ENCODE measurements at regions not wholly inside any gene's neighbourhood (a gene's known extent, or its start where the extent isn't known, plus 50 kb on each side); places are given as distances from the start of the nearest gene placed in this dataset.

DNA sequence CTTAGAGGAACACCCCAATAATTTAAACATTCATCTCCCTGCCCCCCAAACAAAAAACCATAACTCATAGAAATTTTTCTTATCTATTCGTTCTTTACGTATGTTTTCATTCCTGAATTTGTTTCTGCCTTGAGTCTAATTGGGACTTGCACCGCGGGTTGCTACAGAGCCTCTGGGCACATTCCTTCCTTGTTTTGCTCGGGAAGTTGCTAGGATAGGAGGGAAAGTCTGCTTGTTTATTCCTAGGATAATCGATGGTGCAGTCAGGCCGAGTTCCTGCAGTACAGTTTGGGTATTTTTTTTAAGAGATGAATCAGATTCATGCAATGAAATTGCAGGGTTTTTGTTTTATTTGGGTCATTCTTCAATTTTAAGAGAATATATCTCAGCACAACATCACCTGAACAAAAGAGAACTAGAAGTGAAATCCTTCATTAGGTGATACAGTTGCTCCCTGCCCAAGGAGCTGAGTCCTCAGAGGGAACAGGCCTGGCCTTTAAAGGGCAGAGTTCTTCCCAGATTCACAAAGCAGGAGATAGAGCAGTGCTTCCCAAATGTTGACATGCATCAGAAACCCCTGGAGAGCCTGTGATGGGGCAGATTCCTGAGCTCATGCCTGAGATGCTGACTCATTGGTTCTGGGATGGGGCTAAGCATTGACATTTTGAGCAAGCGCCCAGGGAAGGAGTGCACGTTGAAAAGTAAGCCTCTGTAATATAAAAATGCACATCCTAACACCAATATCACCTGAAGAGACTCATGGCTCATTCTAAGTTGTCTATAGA is 114.9 kb upstream of the FAM9B start:
- DNase-seq: no peak

GRCh38 chrX:9149501-9150245 is 115.7 kb upstream of the FAM9B start:
- DNase-seq: peak in 1 of 2 donors; percentile 41

GRCh38 chrX:9151772-9152307 is 117.9 kb upstream of the FAM9B start:
- no peak for DNase-seq

GRCh38 chrX:9153300-9153699 is 119.4 kb upstream of the FAM9B start:
- DNase-seq: no peak

- DNase-seq: no peak
Measured at GRCh38 chrX:9158611-9159010, 124.7 kb upstream of the FAM9B start.

DNA sequence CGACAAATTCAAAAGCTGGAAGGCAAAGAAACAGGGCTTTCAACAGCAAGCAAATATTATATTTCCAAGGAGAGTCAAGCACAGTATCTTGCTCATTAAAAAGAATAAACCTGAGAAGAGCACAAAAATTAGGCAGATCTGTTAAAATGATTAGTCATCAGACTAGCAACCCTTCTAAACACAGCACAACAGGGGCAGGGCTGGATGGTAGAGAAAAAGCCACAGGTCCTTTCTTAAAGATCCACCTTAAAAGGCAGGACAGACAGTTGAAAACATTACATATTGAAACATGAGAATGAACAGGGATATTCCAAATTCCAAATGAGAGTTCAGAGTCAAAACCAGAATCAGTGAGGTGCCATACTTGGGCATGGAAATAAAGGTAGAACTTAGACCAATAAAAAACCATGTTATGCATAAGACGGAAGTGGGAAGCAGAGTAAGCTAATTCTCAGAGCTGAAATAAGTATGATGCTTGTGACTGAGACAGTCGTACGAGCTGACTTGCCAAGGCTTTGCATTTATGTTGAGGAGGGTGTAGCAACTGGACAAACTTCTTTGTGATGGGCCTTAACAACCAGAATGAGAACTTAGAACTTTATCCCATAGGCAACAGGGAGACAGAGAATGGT is 126.9 kb upstream of the FAM9B start:
- DNase-seq: no peak

DNA sequence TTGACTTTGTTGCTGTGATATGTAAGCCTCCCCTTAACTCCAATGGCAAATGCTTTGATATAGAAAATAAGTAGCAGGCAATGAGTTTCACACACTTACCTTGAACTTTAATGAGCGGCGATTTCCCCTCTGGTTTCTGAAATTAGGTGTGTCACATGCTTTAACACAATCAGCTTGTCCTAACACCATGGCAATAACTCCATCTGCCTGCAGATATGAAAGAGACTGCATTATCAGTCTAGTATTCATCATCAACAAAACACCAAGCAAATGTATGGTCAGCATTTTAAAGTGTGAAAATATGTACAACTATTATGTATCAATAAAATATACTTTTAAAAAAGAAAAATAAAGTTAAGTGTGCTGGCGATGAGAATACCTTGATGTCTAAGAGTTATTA is 128.8 kb upstream of the FAM9B start:
- DNase-seq: no peak

DNA sequence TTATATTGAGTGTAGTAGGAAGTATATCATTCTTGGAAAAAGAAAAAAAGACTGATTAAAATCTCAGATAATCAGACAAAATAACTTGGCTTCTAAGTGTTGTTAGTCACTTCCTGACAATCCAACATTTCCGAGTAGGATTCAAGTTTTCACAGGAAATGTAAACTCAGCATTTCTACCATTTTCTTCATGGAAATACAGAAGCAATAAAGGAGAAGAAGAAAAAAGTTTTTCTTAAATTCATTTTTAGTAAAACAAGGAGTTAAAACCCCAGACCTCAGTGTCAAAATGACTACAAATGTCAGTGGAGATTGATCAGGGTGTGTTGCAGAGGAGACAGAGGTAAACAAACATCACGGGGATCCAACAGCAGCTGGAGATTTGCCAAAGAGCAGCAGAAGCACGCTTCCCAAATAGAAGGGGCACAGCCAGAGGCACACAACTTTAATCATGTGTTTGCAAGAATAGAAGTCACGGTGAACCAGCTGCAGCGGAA is 129.3 kb upstream of the FAM9B start:
- DNase-seq: no peak

DNA sequence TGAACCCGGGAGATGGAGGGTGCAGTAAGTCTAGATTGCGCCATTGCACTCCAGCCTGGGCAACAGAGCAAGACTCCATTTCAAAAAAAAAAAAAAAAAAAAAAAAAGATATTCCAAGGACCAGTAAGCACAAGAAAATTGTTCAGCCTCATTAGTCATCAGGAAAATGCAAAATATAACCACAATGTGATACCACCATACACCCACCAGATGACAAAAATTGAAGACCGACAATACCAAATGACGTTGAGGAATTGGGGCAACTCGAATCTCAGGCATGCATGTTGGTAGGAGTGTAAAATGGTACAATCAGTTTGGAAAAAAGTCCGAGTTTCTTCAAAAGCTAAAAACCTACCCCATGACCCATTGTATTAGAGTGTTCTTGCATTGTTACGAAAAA is 130.2 kb upstream of the FAM9B start:
- DNase-seq: no peak

DNA sequence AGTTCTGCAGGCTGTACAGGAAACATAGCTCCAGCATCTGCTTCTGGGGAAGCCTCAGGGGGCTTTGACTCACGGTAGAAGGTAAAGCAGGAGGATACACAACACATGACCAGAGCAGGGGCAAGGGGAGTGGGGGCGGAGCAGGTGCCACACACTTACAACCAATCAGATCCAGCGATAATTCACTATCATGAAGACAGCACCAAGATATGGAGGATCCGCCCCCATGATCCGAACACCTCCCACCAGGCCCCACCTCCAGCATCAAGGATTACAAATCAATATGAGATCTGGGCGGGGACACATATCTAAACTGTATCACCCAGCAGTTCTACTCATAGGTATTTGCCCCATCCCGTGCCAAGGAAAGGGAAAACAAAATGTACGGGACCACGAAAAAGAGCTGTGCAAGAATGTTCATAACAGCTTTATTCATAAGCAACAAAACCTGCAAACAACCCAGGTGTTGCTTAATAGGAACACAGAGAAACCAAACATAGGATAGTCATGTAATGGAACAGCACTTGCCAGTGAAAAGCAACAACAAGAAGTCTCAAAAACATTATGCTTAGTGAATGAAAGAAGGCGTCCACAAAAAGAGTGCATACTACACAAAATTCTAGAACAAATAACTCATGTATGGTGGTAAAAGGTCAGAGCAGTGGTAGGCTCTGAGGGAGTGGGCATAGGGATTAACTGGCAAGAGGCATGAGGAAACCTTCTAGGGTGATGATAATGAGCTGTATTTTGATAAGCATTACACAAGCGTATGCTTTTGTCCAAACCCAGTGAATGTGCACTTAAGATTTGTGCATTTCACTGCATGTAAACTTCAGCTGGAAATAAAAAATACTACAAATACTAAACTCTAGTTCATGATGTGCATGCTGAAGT is 130.9 kb upstream of the FAM9B start:
- DNase-seq: no peak

GRCh38 chrX:9166584-9166944 is 132.6 kb upstream of the FAM9B start:
- DNase-seq: no peak

DNA sequence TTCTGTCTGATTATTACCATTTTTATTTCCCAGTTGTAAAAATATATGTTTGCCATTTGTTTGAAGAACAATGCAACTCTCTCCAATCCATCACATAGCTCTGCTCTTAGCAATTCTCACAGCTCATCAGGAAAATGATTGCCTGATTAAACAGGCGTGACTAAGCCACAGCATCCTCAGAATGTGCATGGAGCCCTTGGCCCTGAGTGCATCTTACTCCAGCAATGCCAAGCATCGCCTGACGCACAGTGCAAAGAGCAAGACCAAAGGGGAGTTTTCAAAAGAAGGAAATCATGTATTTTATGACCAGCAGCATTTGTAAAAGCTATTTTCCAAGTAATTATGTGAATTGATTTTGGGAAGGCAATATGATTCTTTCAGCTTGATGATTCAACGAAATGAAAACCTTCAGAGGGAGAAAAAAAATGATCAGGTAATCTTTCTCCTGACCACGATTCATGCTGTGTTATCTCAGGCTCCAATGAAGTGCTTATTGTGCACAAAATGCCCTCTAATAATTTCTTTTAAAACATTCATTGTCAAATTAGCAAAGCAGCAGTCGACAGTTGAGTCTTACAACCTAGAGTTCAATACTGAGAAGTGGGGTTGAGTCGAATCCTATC is 138.0 kb upstream of the FAM9B start:
- no peak for DNase-seq

DNA sequence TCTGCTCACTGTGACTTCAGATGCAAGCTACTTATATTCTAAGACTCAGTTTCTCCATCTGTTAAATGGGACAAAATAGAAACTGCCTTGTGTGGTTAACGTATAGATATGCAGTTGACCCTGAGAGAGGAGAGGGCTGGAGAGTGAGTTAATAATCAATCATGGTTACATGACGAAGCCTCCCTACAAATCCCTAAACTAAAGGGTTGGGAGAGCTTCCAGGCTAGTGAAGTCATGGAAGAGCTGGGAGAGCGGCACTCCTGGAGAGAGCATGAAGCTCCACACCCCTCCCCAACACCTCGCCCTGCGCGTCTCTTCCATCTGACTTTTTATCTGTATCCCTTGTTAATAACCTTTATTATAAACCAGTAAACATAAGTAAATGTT is 138.5 kb upstream of the FAM9B start:
- no peak for DNase-seq

DNA sequence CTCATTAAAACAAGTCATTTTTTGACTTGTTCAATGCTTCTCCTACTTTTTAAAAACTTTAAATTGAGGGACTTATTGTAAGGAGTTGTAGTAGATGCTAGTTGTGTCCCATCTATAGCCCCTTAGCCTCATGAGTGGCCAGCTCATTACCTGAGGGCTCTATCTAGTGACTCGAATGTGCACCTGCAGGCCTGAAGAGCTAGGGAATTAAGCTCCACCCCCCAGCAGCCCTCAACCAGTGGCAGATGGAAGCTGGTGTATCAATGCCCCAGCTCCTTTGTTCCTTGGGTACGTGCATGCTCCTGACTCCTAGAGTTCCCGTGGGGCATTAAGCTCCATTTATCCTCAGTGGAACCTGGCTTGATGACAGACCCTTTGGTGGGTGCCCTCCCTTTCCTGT is 146.7 kb upstream of the FAM9B start:
- DNase-seq: no peak

DNA sequence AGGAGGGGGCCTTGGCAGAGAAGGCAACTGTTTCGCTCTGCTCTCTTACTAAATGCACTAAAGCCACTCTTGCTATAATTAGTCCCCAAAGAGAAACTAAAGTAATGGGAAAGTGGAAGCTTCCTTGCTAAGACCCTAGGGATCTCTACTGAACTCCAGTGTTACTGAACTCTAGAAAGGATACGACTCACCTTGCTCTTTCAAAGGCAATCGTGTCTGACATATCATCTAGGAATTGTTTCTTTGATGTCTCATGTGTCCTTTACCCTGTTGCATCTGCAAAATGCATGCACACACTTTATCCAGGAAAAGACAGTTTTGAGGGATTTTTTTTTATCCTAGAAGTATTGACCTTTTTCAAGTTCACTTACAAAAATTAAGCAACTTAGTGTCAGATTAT is 148.1 kb upstream of the FAM9B start:
- DNase-seq: no peak

DNA sequence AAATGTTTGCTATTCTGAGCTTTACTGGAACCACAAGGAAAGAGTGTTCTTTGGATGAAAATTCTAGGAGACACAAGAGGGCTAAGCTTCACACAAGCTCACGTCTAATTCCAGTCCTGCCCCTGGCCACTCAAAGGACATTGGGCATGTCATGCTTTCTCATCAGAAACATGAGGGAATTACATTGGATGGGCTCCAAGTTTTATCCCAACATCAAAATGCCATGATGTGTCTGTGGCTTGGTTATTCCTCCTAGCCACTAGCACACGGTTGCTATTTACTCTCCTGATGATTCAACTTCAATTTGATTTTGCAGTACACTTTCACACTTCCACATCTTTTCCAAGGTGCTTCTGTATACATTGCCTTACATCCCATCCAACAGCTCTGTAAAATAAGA is 149.6 kb upstream of the FAM9B start:
- DNase-seq: no peak

GRCh38 chrX:9184211-9184610 is 150.3 kb upstream of the FAM9B start:
- DNase-seq: no peak

GRCh38 chrX:9188117-9188516 is 154.2 kb upstream of the FAM9B start:
- no peak for DNase-seq

DNA sequence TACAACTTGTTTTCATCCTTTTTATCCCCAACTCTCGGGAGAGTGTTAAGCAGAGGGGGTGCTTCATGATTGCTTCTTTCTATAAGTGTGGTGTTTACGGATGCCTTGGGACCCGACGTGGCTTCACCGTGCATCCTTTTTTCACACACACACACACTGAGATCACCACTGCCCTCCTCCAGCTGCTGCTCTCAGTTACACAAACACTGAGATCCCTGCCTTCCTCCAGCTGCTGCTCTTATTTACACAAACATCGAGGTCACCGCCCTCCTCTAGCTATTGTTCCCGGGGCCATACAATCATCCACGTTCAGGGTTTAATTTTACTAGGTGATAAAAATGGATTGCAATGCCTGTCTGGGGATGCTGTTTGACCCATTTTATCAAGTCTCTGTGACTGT is 155.4 kb upstream of the FAM9B start:
- DNase-seq: no peak

GRCh38 chrX:9191392-9191791 is 157.5 kb upstream of the FAM9B start:
- no peak for DNase-seq

DNA sequence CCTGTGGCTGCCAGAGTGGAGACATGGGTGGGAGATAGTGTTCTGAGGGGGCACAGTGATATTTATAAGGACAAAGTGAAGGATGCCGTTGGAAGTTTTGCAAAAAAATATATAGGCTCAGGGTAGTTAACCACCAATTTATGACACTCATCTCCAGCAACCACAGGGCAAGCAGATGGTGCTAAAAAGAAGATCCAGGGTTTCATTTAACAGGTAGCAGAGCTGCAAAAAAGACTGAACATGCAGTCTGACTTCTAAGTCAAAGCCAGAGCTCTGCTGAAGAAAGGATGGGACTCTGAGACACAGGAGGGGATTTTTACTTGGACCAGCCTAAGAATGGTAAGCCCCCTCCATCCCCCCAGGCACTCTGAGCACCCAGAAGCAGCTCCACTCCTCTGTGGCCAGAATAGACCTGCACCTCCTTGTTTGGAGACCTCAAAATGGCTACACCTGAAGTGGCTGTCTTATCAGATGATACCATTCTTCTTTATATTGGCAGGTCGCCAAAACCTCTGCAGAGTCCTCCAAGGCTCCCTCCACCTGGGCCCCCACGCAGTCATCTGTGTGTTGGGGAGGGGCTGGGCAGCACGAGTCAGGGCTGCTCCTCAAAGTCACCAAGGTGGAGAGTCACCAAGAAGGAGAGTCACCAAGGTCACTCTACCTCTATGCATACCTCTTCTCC is 161.4 kb upstream of the FAM9B start:
- no peak for DNase-seq

Data from inflammatory macrophage treated with lipopolysaccharide for 1 hour (primary cell).